AG08395 (cell line): ENCODE measurements at regions not wholly inside any gene's neighbourhood (a gene's known extent, or its start where the extent isn't known, plus 50 kb on each side); places are given as distances from the start of the nearest gene placed in this dataset.

Source experiments
- DNase-seq: peaks from one replicate; pipeline ENCODE4 v3.0.0; 2012; ENCODE audit warnings: mixed read lengths, low spot score

DNA sequence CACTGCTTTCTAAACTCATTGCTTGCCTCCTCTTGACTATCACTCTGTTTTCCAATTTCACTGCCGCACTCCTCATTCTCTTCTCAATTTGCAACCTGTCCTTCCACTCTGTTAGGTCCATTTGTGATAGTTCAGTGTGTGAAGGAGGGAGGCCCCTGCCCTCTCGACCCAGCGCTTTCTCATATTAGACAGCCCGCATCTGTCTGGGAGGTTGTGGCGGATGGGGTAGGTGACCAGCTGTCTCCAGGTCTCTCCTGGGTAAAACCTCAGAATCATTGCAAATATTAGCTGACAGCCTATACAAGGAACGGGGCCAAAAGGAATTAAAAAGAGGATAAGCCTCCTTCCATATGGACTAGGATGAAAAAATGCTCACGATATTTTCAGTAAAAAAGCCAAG lies 358.3 kb downstream of the SHQ1 start:
- DNase-seq = no peak

DNA sequence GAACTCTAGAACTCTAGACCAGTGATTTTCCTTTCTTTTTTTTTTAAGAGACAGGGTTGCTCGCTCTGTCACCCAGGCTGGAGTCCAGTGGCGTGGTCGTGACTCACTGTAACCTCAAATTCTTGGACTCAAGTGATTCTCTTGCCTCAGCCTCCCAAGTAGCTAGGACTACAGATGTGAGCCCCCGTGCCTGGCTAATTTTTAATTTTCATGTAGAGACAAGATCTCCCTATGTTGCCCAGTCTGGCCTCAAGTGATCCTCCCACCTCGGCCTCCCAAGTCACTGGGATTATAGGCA lies 359.6 kb downstream of the SHQ1 start:
- DNase-seq = no peak

DNA sequence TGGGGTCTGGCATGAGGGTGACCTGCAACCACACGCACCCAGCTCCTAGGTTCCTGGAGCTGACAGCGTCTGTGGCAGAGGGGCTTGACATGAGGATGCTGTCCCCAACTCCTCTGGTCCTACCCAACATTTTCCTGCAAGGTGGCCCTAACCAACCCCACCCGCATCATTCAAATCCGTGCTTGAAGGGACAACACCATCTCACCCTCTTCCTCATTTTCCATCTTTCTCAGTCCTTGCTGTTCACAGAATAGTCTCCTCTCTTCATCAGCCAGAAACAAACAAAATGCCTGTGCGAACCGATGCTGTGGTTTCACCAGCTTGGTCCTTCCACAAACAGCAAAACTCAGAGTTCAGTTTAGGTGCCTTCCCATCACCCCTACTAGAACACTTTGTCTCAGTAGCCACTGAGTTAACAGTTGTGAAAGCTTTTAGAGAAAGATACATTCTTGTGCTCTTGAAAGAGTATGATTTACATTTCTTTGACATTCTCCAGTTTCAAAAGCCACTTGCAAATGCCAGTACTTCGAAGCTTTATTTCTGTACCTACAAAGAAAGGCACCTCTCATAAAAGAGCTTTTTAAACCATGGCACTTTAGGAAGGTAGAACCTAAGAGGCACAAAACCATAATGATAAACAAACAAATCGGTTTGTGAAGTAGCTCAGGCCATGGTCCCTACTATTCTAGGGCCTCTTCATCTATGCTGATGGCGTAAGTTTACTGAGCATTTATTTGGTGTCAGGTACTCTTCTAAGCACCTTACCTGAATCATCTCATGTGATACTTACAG lies 360.1 kb downstream of the SHQ1 start:
- DNase-seq = no peak

DNA sequence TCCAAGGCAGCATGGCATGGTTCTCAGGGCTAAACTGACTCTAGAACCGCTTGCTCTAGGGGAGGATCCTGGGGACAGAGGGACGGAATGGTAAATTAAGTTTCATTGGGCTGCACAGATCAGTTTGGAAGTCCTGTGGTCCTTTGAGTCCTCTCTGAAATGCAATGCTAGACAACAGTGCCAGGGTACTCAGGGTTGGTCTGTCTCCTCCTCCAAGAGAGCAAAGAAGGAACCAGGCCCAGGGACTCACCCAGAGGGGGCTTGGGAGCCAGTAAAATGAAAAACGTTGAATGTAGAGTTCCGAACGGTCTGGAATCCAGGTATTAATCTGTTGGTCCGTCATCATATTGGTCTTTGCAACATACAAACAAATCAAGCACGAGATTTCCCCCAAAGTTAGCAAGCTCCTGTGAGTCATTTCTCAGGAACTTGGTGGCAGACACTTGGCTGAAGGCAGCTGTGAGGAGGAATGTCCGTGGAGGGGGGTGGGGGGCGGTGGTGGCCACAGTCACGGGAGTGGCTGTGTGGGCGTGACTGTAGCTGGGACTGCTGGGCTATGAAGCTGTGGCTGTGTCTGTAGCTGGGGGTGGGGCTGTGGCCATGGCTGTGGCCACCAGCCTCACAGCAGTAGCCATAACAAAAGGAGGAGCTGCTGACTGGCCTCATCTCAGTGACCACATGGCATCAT lies 361.0 kb downstream of the SHQ1 start:
- peak; percentile 95 for DNase-seq

DNA sequence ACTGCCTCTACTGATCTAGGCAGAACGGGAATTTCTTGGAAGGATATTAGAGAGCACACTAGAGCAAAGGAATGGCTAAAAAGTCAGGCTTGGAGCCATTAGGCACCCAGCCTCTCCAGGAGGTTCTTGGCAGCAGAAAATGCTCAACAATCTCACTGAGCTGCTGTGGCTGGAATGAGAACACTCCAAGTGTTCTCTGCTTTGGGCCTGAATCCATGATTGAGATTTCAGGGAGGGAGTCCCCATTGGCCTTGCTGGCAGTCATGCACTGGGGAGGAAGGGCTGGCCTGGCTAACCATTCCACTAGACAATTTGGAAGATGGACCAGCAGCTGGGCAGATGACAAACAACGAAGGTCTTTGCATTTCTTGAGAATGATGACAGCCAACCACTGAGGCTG lies 362.6 kb downstream of the SHQ1 start:
- DNase-seq = peak; percentile 41

DNA sequence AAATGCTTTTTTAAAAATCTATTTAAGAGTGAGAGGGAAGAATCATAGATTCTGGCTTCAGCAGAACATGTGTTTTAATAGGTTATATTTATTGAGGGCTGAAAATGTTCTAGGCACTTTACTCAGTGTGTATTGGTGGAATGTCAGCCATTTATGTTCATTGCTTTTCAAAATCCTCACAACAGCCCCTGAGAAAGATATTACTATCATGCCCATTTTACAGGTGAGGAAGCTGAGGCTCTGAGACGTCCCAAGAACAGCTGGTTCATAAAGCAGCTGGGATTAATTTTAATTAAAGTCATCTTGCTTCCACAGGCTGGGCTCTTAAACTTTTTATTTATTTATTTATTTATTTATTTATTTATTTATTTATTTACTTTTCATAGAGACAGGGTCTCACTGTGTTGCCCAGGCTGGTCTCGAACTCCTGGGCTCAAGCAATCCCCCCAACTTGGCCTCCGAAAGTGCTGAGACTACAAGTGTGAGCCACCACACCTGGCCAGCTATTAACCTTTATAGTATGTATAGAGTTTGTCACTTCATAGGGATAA lies 364.6 kb downstream of the SHQ1 start:
- no peak for DNase-seq

DNA sequence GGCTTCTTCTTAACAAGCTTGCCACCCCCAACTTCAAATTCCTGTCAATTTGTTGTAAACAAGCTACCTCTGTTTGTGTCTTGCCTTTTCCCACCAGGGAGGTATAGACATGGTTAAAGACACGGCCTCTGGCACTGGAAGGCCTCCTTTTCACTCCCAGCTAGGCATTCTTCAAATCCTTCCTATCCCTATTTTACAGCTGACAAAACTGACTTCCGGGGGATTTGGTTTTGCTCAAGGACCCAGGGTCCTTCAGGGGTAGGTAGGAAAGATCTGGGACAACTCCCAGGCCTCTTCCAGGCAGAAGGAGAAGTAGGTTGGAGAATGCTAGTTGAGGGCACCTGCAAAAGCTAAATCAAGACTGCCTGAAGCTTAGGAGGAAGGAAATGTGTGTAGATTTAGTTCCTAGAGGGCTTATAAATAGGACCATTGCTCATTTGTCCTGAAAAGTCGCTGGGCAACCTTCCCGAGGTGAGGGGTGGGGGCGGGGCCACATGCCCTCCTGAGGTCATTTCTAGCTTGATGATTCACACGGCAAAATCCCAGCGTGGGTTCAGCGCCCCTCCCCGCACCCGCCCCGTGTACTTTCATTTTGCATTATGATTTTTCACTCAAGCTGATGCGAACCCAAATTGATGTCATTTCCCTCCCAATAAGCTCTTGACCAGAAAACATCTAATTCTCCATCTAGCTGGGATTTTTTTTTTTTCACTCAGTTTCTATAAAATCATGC lies 365.5 kb downstream of the SHQ1 start:
- peak; percentile 71 for DNase-seq

DNA sequence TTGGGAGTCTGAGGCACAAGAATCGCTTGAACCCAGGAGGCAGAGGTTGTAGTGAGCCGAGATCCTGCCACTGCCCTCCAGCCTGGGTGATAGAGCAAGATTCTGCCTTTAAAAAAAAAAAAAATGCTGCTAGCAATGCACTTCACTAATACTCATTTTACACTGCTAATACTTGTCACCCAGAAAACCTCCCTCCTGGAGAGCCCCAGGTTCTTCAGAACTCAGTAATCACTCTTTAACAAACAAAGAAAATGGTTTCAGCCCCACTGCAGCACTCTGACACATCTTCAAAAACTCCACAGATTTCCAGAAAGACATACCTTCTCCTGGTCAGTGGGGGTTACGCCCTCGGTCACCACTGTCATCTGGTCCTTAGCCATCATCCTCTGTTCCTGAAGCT lies 366.7 kb downstream of the SHQ1 start:
- DNase-seq = no peak

DNA sequence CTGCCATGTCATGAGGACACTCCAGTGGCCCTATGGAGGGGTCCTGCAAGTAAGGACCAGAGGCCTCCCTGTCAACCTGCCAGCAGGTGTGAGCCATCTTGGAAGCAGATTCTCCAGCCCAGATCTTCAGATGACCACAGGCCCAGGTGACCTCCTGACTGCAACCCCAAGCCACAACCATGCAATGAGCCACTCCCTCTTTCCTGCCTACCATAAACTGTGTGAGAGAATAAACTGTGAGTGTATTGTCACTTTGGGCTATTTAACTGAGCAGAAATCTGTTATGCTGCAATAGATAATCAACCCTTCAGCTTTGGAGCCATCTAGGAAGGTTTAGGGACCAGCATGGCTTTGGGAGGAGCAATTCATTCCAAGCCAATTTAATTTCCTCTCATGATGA lies 367.9 kb downstream of the SHQ1 start:
- no peak for DNase-seq

DNA sequence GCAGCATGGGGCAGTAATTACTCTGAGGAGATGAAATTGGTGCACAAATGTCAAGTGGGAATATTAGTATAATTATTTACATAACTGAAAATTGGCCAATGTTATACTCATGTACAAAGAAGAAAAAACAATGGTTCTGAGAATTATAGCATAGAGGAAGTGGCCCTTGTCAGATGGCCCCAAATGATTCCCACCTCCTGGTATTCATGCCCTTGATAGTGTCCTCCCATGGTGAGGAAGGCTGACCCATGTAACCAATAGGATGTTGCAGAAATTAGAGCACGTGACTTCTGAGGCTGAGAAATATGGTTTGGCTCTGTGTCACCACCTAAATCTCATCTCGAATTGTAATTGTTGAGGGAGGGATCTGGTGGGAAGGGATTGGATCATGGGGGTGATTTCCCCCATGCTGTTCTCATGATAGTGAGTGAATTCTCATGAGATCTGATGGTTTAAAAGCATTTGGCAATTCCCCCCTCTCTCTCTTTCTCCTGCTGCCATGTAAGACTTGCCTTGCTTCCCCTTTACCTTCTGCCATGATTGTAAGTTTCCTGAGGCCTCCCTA lies 368.5 kb downstream of the SHQ1 start:
- DNase-seq = no peak

DNA sequence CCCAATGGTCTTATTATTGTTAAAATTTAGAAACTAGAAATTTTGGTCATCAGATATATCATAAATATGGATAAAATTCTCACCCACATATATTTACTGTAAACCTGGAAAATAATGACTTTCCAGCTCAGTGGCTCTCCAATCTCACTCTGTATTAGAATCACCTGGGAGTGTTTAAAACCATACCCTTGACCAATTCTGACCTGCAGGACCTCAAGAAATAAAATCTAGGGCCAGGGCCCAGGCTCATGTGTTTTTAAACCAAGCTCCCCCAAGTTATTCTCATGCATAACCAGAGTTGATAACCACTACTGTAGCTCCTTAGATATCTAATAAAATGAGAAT lies 372.1 kb downstream of the SHQ1 start:
- DNase-seq = no peak

DNA sequence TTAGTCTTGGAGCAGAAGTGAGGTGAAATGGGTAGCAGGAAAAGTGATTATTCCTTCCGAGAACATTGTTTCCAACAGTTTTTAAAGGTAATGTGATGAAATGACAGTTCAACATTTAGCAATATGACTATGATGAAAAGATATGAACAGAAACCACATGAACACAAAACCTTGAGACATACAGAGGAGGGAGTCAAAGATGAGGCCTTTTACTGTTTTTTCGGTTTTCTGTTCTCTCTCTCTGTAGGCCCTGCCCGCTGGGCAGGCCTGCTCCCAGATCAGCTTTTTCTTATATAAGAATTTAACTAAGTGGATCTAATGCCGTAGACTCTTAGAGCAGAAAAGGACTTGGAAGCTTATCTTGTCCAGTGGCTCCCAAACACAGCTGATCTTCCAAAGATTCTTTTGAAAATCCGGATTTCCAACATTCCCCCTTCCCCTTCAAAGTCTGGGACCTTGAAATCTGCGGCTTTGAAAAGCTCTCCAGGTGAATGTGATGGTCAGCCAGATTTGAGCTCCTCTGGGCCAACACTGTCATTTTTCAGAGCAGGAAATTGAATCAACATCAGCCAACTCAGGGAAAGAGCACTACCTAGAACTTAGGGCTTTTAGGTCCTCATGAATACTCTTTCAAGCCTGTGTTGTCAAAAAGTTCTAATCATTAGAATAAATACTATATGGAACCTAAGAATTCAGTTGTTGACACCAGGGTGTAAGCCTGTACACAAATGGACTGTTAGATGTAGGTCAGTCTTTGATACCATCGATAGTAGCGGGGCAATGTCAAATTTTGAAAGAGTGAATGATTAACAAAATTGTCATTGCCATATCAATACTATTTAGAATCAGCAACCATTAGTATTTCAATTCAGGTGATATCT lies 372.7 kb downstream of the SHQ1 start:
- DNase-seq = no peak

DNA sequence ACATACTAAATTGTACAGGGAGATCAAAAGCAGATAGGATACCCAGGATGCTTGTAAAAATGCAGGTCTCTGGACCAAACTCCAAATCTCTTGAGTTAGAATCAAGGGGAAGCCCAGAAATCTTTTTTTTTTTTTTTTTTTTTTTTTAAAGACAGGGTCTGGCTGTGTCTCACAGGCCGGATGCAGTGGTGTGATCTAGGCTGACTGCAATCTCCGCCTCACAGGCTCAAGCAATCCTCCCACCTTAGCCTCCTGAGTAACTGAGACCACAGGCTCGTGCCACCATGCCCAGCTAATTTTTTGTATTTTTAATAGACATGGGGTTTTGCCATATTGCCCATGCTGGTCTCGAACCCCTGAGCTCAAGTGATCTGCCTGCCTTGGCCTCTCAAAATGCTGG lies 373.5 kb downstream of the SHQ1 start:
- DNase-seq = no peak

DNA sequence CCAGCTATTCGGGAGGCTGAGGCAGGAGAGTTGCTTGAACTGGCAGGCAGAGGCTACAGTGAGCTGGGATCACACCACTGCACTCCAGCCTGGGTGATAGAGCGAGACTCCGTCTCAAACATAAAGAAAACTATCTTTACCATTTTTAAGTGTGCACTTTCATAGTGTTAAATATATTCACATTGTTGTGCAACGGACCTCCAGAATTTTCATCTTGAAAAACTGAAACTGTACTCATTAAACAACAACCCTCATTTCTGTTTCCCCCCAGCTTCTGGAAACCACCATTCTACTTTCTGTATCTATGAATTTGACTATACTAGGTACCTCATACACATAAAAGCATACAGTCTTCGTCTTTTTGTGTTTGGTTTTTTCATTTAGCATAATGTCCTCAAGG lies 375.1 kb downstream of the SHQ1 start:
- DNase-seq = no peak

DNA sequence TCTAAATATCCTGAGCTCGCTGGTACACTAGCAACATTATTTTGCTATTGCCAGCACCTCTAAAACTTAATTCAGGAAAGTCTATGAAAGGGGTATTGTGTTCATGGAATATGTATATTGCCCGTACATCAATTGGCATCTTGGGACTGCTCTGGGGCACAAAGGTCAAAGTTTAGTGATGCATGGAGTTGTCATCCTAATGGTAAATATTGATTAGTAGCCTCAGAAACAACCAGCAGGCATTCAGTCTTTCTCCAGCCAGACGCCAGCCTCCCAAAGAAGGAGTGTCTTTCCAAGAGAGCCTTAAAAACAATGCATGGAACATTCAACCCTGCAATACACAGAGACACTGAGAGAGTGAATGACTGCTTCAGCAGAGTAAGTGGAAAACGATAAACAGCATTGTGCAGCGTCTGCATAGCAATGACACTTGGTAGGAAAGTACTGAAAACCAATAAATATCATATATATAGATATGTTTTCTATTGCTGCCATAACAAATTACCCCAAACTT lies 377.3 kb downstream of the SHQ1 start:
- DNase-seq = no peak

DNA sequence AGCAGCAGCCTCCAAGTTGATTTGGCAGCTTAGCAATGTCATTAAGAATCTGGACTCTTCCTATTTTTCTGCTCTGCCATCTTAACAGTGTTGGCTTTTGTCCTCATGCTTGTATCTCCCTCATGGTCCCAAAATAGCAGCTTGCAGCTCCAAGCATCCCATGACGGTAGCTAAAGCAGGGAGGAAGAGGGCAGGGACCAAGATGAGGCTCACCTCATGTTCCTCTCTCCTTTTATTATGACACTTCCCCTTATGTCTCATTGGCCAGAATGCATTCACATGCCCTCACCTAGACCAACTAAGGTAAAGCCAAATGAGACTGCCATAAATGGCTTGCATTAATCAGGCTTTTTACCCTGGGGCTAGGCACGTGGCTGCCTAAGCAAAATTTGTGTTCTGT lies 382.4 kb downstream of the SHQ1 start:
- no peak for DNase-seq

DNA sequence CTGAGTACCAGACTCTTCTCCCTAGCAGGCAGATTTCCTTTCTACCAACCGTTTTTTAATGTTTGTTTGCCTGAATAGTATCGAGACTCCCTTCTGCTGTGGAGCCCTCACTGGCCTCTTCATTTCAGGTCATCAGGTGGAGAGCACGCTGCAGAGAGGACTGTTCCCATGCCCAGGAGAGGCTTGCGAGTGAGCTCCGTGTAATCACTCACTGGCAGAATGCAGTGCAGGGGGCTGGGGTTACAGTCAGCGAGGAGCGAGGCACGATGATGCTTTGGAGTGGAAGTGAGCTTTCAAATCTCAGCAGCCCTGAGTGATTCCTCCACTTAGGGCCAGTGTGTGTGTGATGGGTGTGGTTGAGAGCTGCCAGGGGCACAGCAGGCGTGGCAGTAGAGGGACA lies 385.2 kb downstream of the SHQ1 start:
- no peak for DNase-seq

DNA sequence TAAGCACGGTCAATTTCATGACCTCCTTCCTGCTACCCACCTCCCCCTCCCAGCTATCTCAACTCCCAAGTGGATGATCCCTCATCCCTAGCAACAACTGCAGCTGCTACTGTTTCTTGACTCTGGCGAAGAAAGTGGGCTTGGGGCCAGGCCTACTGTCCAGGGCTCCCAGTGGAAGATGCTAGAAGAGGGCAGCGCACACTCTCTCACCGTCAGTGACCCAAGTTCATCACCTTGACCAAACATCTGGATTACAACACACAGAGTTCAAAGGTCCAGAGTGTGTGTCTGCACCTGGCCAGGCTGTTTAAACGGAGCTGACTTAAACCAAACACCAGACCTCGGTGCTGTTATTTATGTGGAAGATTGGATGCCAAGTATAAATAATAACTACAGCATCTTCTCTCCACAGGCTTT lies 385.6 kb downstream of the SHQ1 start:
- no peak for DNase-seq

DNA sequence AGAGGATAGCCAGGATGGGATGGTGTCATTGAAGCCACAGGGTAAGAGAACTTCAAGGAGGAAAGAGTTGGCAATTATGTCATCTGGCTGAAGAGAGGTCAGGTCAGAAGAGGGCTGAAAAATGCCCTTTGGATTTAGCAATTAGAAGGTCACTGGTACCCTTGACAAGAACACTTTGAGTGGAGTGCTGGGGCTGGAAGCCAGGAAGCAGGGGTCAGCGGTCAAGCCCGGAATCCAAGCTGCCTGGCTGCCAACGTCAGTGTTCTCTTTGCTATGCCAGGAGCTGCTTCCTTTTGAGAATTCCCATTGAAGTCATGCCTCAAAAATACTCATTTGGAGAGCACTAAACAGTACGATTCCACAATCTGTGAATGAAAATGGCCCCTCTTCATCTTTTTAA lies 386.5 kb downstream of the SHQ1 start:
- no peak for DNase-seq

DNA sequence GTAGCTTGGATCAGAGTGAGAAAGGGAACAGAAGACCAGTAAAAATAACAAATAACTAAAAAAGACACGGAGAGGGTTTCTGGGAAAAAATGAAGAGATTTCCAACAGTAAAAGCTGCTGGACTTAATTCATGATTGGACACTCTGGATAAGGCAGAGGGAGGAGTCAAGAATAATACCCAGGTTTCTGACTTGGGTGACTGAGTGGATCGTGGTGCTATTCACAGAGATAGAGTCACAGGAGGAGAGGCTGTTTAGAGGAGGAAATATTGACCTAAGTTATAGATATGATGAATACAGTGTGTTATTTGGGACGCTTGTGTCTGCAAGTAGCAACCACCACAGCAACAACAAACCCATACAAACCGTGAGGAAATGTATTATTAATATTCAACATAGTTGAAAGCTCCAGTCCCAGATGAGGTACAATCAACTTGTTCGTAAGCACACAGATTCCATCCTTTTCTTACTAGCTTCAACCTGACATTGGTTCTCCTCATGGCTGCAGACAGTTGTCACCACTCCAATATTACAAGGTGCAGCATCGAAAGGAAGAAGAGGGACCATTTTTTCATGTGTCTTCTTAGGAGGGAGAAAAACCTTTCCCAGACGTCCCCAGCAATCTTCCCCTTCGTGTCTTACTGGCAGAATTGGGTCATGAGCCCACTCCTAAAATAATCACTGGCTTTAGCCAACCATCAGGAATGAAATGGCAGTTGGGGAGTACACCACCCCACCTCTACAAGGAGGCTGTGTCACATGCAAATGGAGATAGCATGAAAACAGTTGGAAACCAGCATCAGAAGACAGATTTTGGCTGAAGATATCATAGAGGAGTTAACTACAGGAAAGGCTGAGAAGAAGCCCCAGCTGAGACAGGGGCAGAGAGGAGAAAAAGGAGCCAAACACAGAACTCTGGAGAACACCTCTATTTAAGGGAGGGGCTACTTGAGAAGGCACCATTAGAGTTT lies 387.8 kb downstream of the SHQ1 start:
- DNase-seq = no peak
